H9 (cell line): ENCODE measurements at regions not wholly inside any gene's neighbourhood (a gene's known extent, or its start where the extent isn't known, plus 50 kb on each side); places are given as distances from the start of the nearest gene placed in this dataset.

Experiments used
- DNase-seq: peaks from one replicate; pipeline ENCODE4 v3.0.0-alpha.2; 2017
- H2AFZ ChIP-seq: one replicate; pipeline ENCODE4 v1.6.1; 2013; ENCODE audit warnings: mild to moderate bottlenecking, low read length, control low read depth, moderate library complexity
- H2AK5ac ChIP-seq: 2 replicates; pipeline ENCODE4 v1.6.1; 2013; ENCODE audit warnings: low read length, control low read depth, mixed read lengths; ENCODE audit not compliant: insufficient read length
- H2BK120ac ChIP-seq: one replicate; pipeline ENCODE4 v1.6.1; 2013; ENCODE audit warnings: low read depth, mild to moderate bottlenecking, low read length, control low read depth, inconsistent platforms; ENCODE audit not compliant: poor library complexity, severe bottlenecking
- H2BK12ac ChIP-seq: 2 replicates; pipeline ENCODE4 v1.6.1; 2013; ENCODE audit warnings: low read length, control low read depth, mixed read lengths, low read depth; ENCODE audit not compliant: insufficient read length
- H2BK15ac ChIP-seq: 2 replicates; pipeline ENCODE4 v1.6.1; 2013; ENCODE audit warnings: low read depth, low read length, control low read depth
- H2BK20ac ChIP-seq: one replicate; pipeline ENCODE4 v1.6.1; 2013; ENCODE audit warnings: low read depth, mild to moderate bottlenecking, low read length, control low read depth, inconsistent platforms; ENCODE audit not compliant: poor library complexity, severe bottlenecking
- H2BK5ac ChIP-seq: 2 replicates; pipeline ENCODE4 v1.6.1; 2013; ENCODE audit warnings: low read length, control low read depth, mixed read lengths; ENCODE audit not compliant: insufficient read length
- H3K14ac ChIP-seq: 2 replicates; pipeline ENCODE4 v1.6.1; 2013; ENCODE audit warnings: low read length, control low read depth; ENCODE audit not compliant: insufficient read depth
- H3K18ac ChIP-seq: 2 replicates; pipeline ENCODE4 v1.6.1; 2013; ENCODE audit warnings: low read depth, mild to moderate bottlenecking, mixed read lengths, low read length, control low read depth; ENCODE audit not compliant: insufficient read length
- H3K23ac ChIP-seq: 2 replicates; pipeline ENCODE4 v1.6.1; 2013; ENCODE audit warnings: low read length, control low read depth, mixed read lengths, low read depth; ENCODE audit not compliant: insufficient read length
- H3K23me2 ChIP-seq: 2 replicates; pipeline ENCODE4 v1.6.1; 2013; ENCODE audit warnings: low read depth, mild to moderate bottlenecking, mixed read lengths, low read length, control low read depth; ENCODE audit not compliant: insufficient read length, poor library complexity, severe bottlenecking
- H3K27ac ChIP-seq: 2 replicates; pipeline ENCODE4 v1.5.1; 2013; ENCODE audit warnings: low read length, control low read depth, mixed read lengths, low read depth; ENCODE audit not compliant: insufficient read length
- H3K27me3 ChIP-seq: 2 replicates; pipeline ENCODE4 v1.6.1; 2013; ENCODE audit warnings: low read length, control low read depth, inconsistent platforms; ENCODE audit not compliant: insufficient read depth
- H3K4ac ChIP-seq: 2 replicates; pipeline ENCODE4 v1.6.1; 2013; ENCODE audit warnings: low read depth, mild to moderate bottlenecking, control low read depth, inconsistent platforms, low read length, moderate library complexity
- H3K4me1 ChIP-seq: 2 replicates; pipeline ENCODE4 v1.6.1; 2013; ENCODE audit warnings: low read length, control low read depth, inconsistent platforms; ENCODE audit not compliant: insufficient read depth
- H3K4me2 ChIP-seq: 2 replicates; pipeline ENCODE4 v1.6.1; 2013; ENCODE audit warnings: low read length, control low read depth, mixed read lengths; ENCODE audit not compliant: insufficient read length, insufficient read depth
- H3K56ac ChIP-seq: 2 replicates; pipeline ENCODE4 v1.6.1; 2013; ENCODE audit warnings: low read depth, mild to moderate bottlenecking, mixed read lengths, low read length, control low read depth; ENCODE audit not compliant: insufficient read length
- H3K79me1 ChIP-seq: 2 replicates; pipeline ENCODE4 v1.6.1; 2013; ENCODE audit warnings: low read depth, mild to moderate bottlenecking, moderate library complexity, low read length, control low read depth, inconsistent platforms; ENCODE audit not compliant: insufficient read depth, poor library complexity, severe bottlenecking
- H3K79me2 ChIP-seq: 2 replicates; pipeline ENCODE4 v1.6.1; 2013; ENCODE audit warnings: low read length, control low read depth, inconsistent platforms; ENCODE audit not compliant: insufficient read depth
- H3K9ac ChIP-seq: 2 replicates; pipeline ENCODE4 v1.6.1; 2013; ENCODE audit warnings: low read length, control low read depth, mixed read lengths; ENCODE audit not compliant: insufficient read length; ENCODE audit errors: extremely low read depth
- H3K9me3 ChIP-seq: one replicate; pipeline ENCODE4 v1.6.1; 2013; ENCODE audit warnings: low read depth, low read length, inconsistent platforms; ENCODE audit not compliant: control insufficient read depth
- H3T11ph ChIP-seq: one replicate; pipeline ENCODE4 v1.6.1; 2013; ENCODE audit warnings: mild to moderate bottlenecking, low read length, control low read depth, inconsistent platforms
- H4K20me1 ChIP-seq: one replicate; pipeline ENCODE4 v1.6.1; 2013; ENCODE audit not compliant: control insufficient read depth, insufficient read length, insufficient read depth
- H4K5ac ChIP-seq: 2 replicates; pipeline ENCODE4 v1.6.1; 2013; ENCODE audit warnings: low read depth, mild to moderate bottlenecking, mixed read lengths, low read length, control low read depth; ENCODE audit not compliant: insufficient read length
- H4K8ac ChIP-seq: replicated peaks from 2 replicates; pipeline ENCODE4 v1.6.1; 2013; ENCODE audit warnings: low read length, control low read depth, mixed read lengths, low read depth; ENCODE audit not compliant: insufficient read length
- H4K91ac ChIP-seq: 2 replicates; pipeline ENCODE4 v1.6.1; 2013; ENCODE audit warnings: low read depth, mild to moderate bottlenecking, moderate library complexity, mixed read lengths, low read length, control low read depth; ENCODE audit not compliant: insufficient read length
- H3K27ac Mint-ChIP-seq, 3 experiments: 2 replicates in 2 of 3; 3 replicates in 1 of 3; pipeline ENCODE4 v1.8.0; 2020 to 2021; ENCODE audit warnings: mixed read lengths in 3 of 3, mild to moderate bottlenecking in 1 of 3, moderate library complexity in 1 of 3
- H3K27me3 Mint-ChIP-seq: 2 replicates; pipeline ENCODE4 v1.8.0; 2021; ENCODE audit warnings: low read depth, mild to moderate bottlenecking, moderate library complexity, mixed read lengths
- H3K36me3 Mint-ChIP-seq, 3 experiments: 2 replicates in 2 of 3; 3 replicates in 1 of 3; pipeline ENCODE4 v1.8.0; 2020 to 2021; ENCODE audit warnings: low read depth in 3 of 3, mixed read lengths in 3 of 3; ENCODE audit not compliant: insufficient read depth in 1 of 3
- H3K4me1 Mint-ChIP-seq, 2 experiments: 2 replicates each; pipeline ENCODE4 v1.8.0; 2020; ENCODE audit warnings: mixed read lengths in 2 of 2
- H3K4me3 Mint-ChIP-seq, 2 experiments: 2 replicates in 1 of 2; 3 replicates in 1 of 2; pipeline ENCODE4 v1.8.0; 2020 to 2021; ENCODE audit warnings: mild to moderate bottlenecking in 2 of 2, mixed read lengths in 2 of 2, moderate library complexity in 1 of 2
- H3K9me3 Mint-ChIP-seq, 2 experiments: 2 replicates in 1 of 2; 3 replicates in 1 of 2; pipeline ENCODE4 v1.8.0; 2020; ENCODE audit warnings: mild to moderate bottlenecking in 2 of 2, mixed read lengths in 2 of 2, moderate library complexity in 1 of 2
- CTCF ChIP-seq: fragments of 200-600 bp; sonication (generic); conservative IDR thresholded peaks from 3 replicates; pipeline ENCODE4 v1.8.0; 2021; ENCODE audit warnings: antibody characterized with exemption, mild to moderate bottlenecking
- WGBS: extraction: QIAGEN DNeasy Blood & Tissue Kit; methylation state at CpG from one replicate; pipeline ENCODE4 v1.1.7; 2013; ENCODE audit warnings: missing lambda C conversion rate, low lambda C conversion rate, mixed read lengths; ENCODE audit not compliant: insufficient read length; ENCODE audit errors: extremely low coverage; 5-methylcytosine and 5-hydroxymethylcytosine counted together

DNA sequence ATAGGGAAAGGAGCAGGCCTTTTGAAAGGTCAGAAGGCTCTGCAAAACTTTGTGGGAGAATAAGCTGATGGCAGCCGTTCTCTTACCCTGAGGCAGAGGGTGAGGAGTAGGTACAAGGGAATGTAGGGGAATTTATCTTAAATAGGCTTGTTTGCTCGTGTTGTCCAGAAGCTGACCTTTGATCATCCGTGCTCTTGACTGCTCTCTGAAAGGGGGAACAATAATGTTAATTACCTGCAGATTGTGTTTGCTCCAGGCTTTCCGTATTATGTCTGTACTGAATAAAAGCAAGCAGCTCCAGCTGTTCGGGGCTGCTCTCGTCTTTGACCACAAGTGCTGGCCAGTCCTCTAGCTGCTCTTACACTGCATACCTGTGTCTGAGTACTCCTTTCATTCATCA, 116.3 kb downstream of the ZNF429 start:
- H3K9me3 Mint-ChIP-seq: peaks cover 69 to 78% of the 10 kb centered on the region in 2 experiments

More for the DNA sequence above, 116.3 kb downstream of the ZNF429 start:
- H3K27me3 ChIP-seq: no peaks in the 10 kb centered on the region
- peaks cover 25% of the 10 kb centered on the region for H3K9me3 ChIP-seq
- H3K4me1 ChIP-seq: no peaks in the 10 kb centered on the region
- DNase-seq: no peak
- no peaks in the 10 kb centered on the region for H3K79me2 ChIP-seq
- WGBS: no CpG with 5 or more reads among the region's 6 CpGs
- no peak overlapping the region for H3K23ac ChIP-seq
- no peak overlapping the region for H3K4me2 ChIP-seq
- H3K9ac ChIP-seq: no peak overlapping the region
- H3K18ac ChIP-seq: no peak overlapping the region
- Mint-ChIP-seq H3K27ac (no peak overlapping the region), H3K27me3 (no peaks in the 10 kb centered on the region; the same call in 1 of the 2 replicates), H3K4me3 (no peak overlapping the region), H3K4me1 (peaks cover 20 to 32% of the 10 kb centered on the region in 2 experiments), H3K36me3 (peaks cover 6 to 18% (median 6%) of the 10 kb centered on the region in 3 experiments; a peak in 6 of 7 replicates)
- no peak overlapping the region for H3K56ac ChIP-seq
- H2BK5ac ChIP-seq: no peak overlapping the region
- no peak overlapping the region for H3T11ph ChIP-seq
- H2BK120ac ChIP-seq: no peak overlapping the region
- H3K79me1 ChIP-seq: no peaks in the 10 kb centered on the region
- H3K27ac ChIP-seq: no peak overlapping the region
- no peak overlapping the region for H3K14ac ChIP-seq
- no peak overlapping the region for H2AFZ ChIP-seq
- H4K91ac ChIP-seq: no peak overlapping the region
- no peaks in the 10 kb centered on the region for H3K23me2 ChIP-seq
- no peak overlapping the region for H2AK5ac ChIP-seq
- no peak overlapping the region for H4K5ac ChIP-seq
- TF ChIP-seq CTCF: no peak
- no peak overlapping the region for H3K4ac ChIP-seq
- no peak overlapping the region for H2BK12ac ChIP-seq
- H4K20me1 ChIP-seq: no peaks in the 10 kb centered on the region
- no peak overlapping the region for H2BK20ac ChIP-seq
- no peak overlapping the region for H4K8ac ChIP-seq
- no peak overlapping the region for H2BK15ac ChIP-seq
